GM12865 (cell line): ENCODE measurements at regions not wholly inside any gene's neighbourhood (a gene's known extent, or its start where the extent isn't known, plus 50 kb on each side); places are given as distances from the start of the nearest gene placed in this dataset.

Experiments
- DNase-seq: peaks from one replicate; pipeline ENCODE4 v3.0.0; 2010; ENCODE audit warnings: low read depth
- H3K4me3 ChIP-seq: 2 replicates; pipeline ENCODE4 v1.5.1; 2011; ENCODE audit warnings: mild to moderate bottlenecking, low read depth, low read length, control low read depth
- CTCF ChIP-seq: IDR thresholded peaks from 2 replicates; pipeline ENCODE4 v1.5.1; 2011; ENCODE audit warnings: low read length, control low read depth, low read depth, inconsistent platforms; ENCODE audit not compliant: insufficient read depth; ENCODE audit errors: missing control alignments

GRCh38 chr13:58843567-58843966 lies 1212.0 kb downstream of the PCDH17 start:
- TF ChIP-seq CTCF = no peak
- no peak for DNase-seq
- H3K4me3 ChIP-seq = no peak overlapping the region

- H3K4me3 ChIP-seq = no peak overlapping the region
- no peak for DNase-seq
- no peak for TF ChIP-seq CTCF
These were observed 1218.6 kb downstream of the PCDH17 start for GRCh38 chr13:58850161-58850560.

- TF ChIP-seq CTCF = no peak
- no peak overlapping the region for H3K4me3 ChIP-seq
- no peak for DNase-seq
These were observed 1220.5 kb downstream of the PCDH17 start for GRCh38 chr13:58852076-58852475.

GRCh38 chr13:58855283-58855682 lies 1223.7 kb downstream of the PCDH17 start:
- no peak for TF ChIP-seq CTCF
- no peak overlapping the region for H3K4me3 ChIP-seq
- no peak for DNase-seq

- no peak for TF ChIP-seq CTCF
- DNase-seq = no peak
- no peak overlapping the region for H3K4me3 ChIP-seq
These were observed 1227.4 kb downstream of the PCDH17 start for GRCh38 chr13:58858870-58859371.

- no peak for TF ChIP-seq CTCF
- DNase-seq = no peak
- no peak overlapping the region for H3K4me3 ChIP-seq
These were observed 1233.7 kb downstream of the PCDH17 start for GRCh38 chr13:58865286-58865685.

- H3K4me3 ChIP-seq = no peak overlapping the region
- TF ChIP-seq CTCF = no peak
- no peak for DNase-seq
These were observed 1238.0 kb downstream of the PCDH17 start for GRCh38 chr13:58869566-58869965.
